ENCODE measurements at regions not wholly inside any gene's neighbourhood (a gene's known extent, or its start where the extent isn't known, plus 50 kb on each side); places are given as distances from the start of the nearest gene placed in this dataset.

GRCh38 chr4:31272331-31273061 lies 552.3 kb downstream of the PCDH7 start:
- DNase-seq (ENCODE audit: low read depth, low spot score) = no peak

GRCh38 chr4:31275906-31276305 lies 555.7 kb downstream of the PCDH7 start:
- DNase-seq (ENCODE audit: low read depth, low spot score) = no peak

GRCh38 chr4:31283679-31284078 lies 563.5 kb downstream of the PCDH7 start:
- no peak for DNase-seq (ENCODE audit: low read depth, low spot score)

GRCh38 chr4:31290836-31291235 lies 570.7 kb downstream of the PCDH7 start:
- DNase-seq (ENCODE audit: low read depth, low spot score) = peak; percentile 45

- DNase-seq (ENCODE audit: low read depth, low spot score) = no peak
Measured at GRCh38 chr4:31291238-31291637, 571.1 kb downstream of the PCDH7 start.

GRCh38 chr4:31294655-31295480 lies 574.7 kb downstream of the PCDH7 start:
- no peak for DNase-seq (ENCODE audit: low read depth, low spot score)

GRCh38 chr4:31298737-31299136 lies 578.6 kb downstream of the PCDH7 start:
- DNase-seq (ENCODE audit: low read depth, low spot score) = no peak

- no peak for DNase-seq (ENCODE audit: low read depth, low spot score)
Measured at GRCh38 chr4:31307029-31307428, 586.9 kb downstream of the PCDH7 start.

GRCh38 chr4:31324814-31325213 lies 604.6 kb downstream of the PCDH7 start:
- DNase-seq (ENCODE audit: low read depth, low spot score) = no peak

GRCh38 chr4:31325300-31325699 lies 605.1 kb downstream of the PCDH7 start:
- no peak for DNase-seq (ENCODE audit: low read depth, low spot score)

- DNase-seq (ENCODE audit: low read depth, low spot score) = no peak
Measured at GRCh38 chr4:31327031-31327430, 606.9 kb downstream of the PCDH7 start.

- no peak for DNase-seq (ENCODE audit: low read depth, low spot score)
Measured at GRCh38 chr4:31328932-31329331, 608.8 kb downstream of the PCDH7 start.

GRCh38 chr4:31334086-31334910 lies 614.1 kb downstream of the PCDH7 start:
- DNase-seq (ENCODE audit: low read depth, low spot score) = no peak

GRCh38 chr4:31338000-31338399 lies 617.8 kb downstream of the PCDH7 start:
- DNase-seq (ENCODE audit: low read depth, low spot score) = no peak

- no peak for DNase-seq (ENCODE audit: low read depth, low spot score)
Measured at GRCh38 chr4:31341601-31342359, 621.6 kb downstream of the PCDH7 start.

GRCh38 chr4:31343061-31343460 lies 622.9 kb downstream of the PCDH7 start:
- no peak for DNase-seq (ENCODE audit: low read depth, low spot score)

GRCh38 chr4:31349907-31350306 lies 629.7 kb downstream of the PCDH7 start:
- DNase-seq (ENCODE audit: low read depth, low spot score) = no peak

- no peak for DNase-seq (ENCODE audit: low read depth, low spot score)
Measured at GRCh38 chr4:31351695-31352094, 631.5 kb downstream of the PCDH7 start.

GRCh38 chr4:31356839-31357238 lies 636.7 kb downstream of the PCDH7 start:
- no peak for DNase-seq (ENCODE audit: low read depth, low spot score)

GRCh38 chr4:31360786-31361185 lies 640.6 kb downstream of the PCDH7 start:
- DNase-seq (ENCODE audit: low read depth, low spot score) = no peak

- no peak for DNase-seq (ENCODE audit: low read depth, low spot score)
Measured at GRCh38 chr4:31362756-31363155, 642.6 kb downstream of the PCDH7 start.
